IPS DF 6.9 (cell line): ENCODE measurements at regions not wholly inside any gene's neighbourhood (a gene's known extent, or its start where the extent isn't known, plus 50 kb on each side); places are given as distances from the start of the nearest gene placed in this dataset.

ENCODE experiments used
- DNase-seq: peaks from one replicate; pipeline ENCODE4 v3.0.0-alpha.2; 2013; ENCODE audit warnings: low read depth, low spot score
- H3K27ac ChIP-seq: one replicate; pipeline ENCODE4 v1.5.1; 2013; ENCODE audit warnings: low read length, control low read depth
- H3K27me3 ChIP-seq: 2 replicates; pipeline ENCODE4 v1.6.1; 2013; ENCODE audit warnings: mild to moderate bottlenecking, low read length; ENCODE audit not compliant: control insufficient read depth, insufficient read depth
- H3K36me3 ChIP-seq: 2 replicates; pipeline ENCODE4 v1.6.1; 2013; ENCODE audit warnings: low read length; ENCODE audit not compliant: control insufficient read depth, insufficient read depth
- H3K4me1 ChIP-seq: 2 replicates; pipeline ENCODE4 v1.6.1; 2013; ENCODE audit warnings: low read length; ENCODE audit not compliant: control insufficient read depth, insufficient read depth
- H3K4me3 ChIP-seq: 2 replicates; pipeline ENCODE4 v1.5.1; 2013; ENCODE audit warnings: mild to moderate bottlenecking, low read length
- H3K9me3 ChIP-seq: 2 replicates; pipeline ENCODE4 v1.6.1; 2013; ENCODE audit warnings: low read length, inconsistent platforms; ENCODE audit not compliant: control insufficient read depth, insufficient read depth
- WGBS: extraction: QIAGEN DNeasy Blood & Tissue Kit; methylation state at CpG from one replicate; pipeline ENCODE4 v1.1.7; 2013; ENCODE audit warnings: mixed read lengths, missing lambda C conversion rate; ENCODE audit not compliant: insufficient read length, insufficient coverage; 5-methylcytosine and 5-hydroxymethylcytosine counted together

DNA sequence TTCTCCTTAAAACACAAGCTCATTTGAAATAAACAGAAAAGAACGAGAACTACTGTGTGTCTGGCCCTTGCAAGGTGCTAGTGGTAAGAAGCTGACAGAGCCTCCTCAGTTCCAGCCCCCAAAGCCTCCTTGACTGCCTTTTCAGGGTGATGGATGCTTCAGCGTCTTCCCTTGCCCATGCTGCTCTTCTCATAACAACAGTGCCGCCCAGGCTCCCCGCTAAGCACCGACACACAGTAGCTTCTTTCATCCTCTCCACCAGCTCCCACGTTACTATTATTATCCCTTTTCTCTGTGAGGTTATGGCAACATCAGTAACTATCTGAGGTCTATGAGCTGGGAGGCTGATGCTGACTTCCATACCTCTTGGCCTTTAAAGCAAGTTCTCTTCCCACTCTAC is 418.6 kb downstream of the TSN start:
- no CpG with 5 or more reads among the region's 6 CpGs for WGBS

GRCh38 chr2:122179492-122180165 is 424.2 kb downstream of the TSN start:
- whole genome bisulfite sequencing: no CpG with 5 or more reads among the region's 6 CpGs
- Histone ChIP-seq H3K9me3 (no peaks in the 10 kb centered on the region), H3K4me3 (no peak overlapping the region), H3K36me3 (no peaks in the 10 kb centered on the region), H3K4me1 (no peaks in the 10 kb centered on the region), H3K27me3 (no peaks in the 10 kb centered on the region), H3K27ac (no peak overlapping the region)
- DNase-seq: no peak

More for the DNA sequence above, 418.6 kb downstream of the TSN start:
- no peak for DNase-seq
- H3K27ac ChIP-seq: no peak overlapping the region
- no peak overlapping the region for H3K4me3 ChIP-seq
- no peaks in the 10 kb centered on the region for H3K4me1 ChIP-seq
- no peaks in the 10 kb centered on the region for H3K36me3 ChIP-seq
- no peaks in the 10 kb centered on the region for H3K9me3 ChIP-seq
- H3K27me3 ChIP-seq: no peaks in the 10 kb centered on the region

GRCh38 chr2:122180972-122181371 is 425.5 kb downstream of the TSN start:
- Histone ChIP-seq H3K36me3 (no peaks in the 10 kb centered on the region), H3K27me3 (no peaks in the 10 kb centered on the region), H3K27ac (no peak overlapping the region), H3K9me3 (no peaks in the 10 kb centered on the region), H3K4me3 (no peak overlapping the region), H3K4me1 (no peaks in the 10 kb centered on the region)
- no peak for DNase-seq
- no CpG with 5 or more reads among the region's 1 CpG for WGBS

DNA sequence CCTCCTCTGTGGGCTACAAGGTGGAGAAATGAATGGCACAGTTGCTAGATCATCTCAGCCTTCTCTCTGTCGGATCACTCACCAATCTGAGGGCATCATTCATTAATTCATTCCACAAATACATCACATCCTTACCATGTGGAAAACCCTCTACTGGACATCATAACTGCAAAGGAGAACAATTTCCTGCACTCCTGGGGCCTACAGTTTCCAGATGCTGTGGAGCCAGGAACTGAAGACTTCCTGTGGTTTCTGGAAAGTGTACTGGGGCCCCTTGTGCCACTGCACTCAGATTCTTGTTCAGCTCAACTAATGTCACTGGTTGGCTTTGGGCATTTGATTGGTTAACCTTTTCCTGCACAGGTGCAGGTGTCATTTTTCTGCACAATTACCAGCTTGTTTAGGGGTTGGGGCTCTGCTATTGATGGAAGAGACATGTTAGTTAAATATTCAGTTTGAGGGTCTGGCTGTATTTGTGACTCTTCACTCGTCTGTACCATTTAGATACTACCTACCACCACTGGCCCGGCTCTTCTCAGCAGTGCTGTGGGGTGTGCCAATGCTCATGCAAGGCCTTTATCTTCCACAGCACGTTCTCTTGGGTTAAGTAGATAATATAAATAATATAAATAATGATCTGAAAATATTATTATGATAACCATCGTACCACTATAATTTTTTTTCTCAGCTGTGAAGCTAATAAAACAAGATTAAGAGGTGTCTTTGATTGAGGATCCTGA is 427.3 kb downstream of the TSN start:
- no peak overlapping the region for H3K4me3 ChIP-seq
- no peaks in the 10 kb centered on the region for H3K4me1 ChIP-seq
- no peaks in the 10 kb centered on the region for H3K36me3 ChIP-seq
- no peak overlapping the region for H3K27ac ChIP-seq
- no peaks in the 10 kb centered on the region for H3K9me3 ChIP-seq
- DNase-seq: no peak
- no peaks in the 10 kb centered on the region for H3K27me3 ChIP-seq
- WGBS: no CpG with 5 or more reads among the region's 5 CpGs

DNA sequence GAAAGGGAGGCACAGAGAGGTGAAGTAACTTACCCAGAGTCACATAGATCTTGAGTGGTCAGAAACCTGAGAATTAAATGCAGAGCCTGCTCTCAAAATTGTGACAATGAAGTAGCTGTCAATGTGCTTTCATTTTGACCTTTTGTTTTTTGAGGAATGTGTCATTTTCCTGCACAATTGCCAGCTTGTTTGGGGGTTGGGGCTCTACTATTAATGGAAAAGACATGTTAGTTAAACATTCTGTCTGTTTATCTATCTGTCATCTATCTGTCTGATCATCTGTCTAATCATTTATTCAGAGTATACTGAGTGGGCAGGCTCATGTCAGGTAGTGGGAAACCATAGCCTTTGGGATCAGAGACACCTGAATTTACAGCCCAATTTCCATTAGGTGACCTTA is 428.4 kb downstream of the TSN start:
- DNase-seq: no peak
- no peaks in the 10 kb centered on the region for H3K27me3 ChIP-seq
- H3K36me3 ChIP-seq: no peaks in the 10 kb centered on the region
- no peak overlapping the region for H3K4me3 ChIP-seq
- H3K9me3 ChIP-seq: no peaks in the 10 kb centered on the region
- no peak overlapping the region for H3K27ac ChIP-seq
- no peaks in the 10 kb centered on the region for H3K4me1 ChIP-seq

- no peak for DNase-seq
- Histone ChIP-seq H3K4me3 (no peak overlapping the region), H3K27ac (no peak overlapping the region), H3K9me3 (no peaks in the 10 kb centered on the region), H3K4me1 (no peaks in the 10 kb centered on the region), H3K27me3 (no peaks in the 10 kb centered on the region), H3K36me3 (no peaks in the 10 kb centered on the region)
- WGBS: no CpG with 5 or more reads among the region's 9 CpGs
Observed at GRCh38 chr2:122186761-122187222, 431.3 kb downstream of the TSN start.

GRCh38 chr2:122191331-122191730 is 435.9 kb downstream of the TSN start:
- Histone ChIP-seq H3K4me3 (no peak overlapping the region), H3K27me3 (no peaks in the 10 kb centered on the region), H3K4me1 (no peaks in the 10 kb centered on the region), H3K27ac (no peak overlapping the region), H3K9me3 (no peaks in the 10 kb centered on the region), H3K36me3 (no peaks in the 10 kb centered on the region)
- DNase-seq: peak; percentile 52
- WGBS: no CpG with 5 or more reads among the region's 5 CpGs

DNA sequence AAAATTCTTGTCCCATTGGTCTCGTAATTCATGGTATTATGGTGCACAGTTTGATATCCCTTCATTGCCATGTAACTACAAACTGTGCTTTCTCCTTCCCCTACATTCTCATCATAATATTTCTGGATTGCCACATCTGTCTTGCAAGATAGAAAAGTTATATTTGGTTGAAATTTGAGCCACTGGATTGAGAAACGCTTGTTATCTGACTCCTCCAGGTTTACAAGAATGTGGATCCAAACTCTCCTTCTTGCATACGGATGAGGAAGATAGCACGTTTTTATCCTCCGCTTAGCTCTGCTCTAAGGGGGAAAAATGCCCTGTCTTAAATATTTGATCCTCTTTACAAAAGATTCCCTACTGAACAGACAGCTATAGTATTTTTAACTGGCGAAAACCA is 438.2 kb downstream of the TSN start:
- H3K4me3 ChIP-seq: no peak overlapping the region
- no peak for DNase-seq

GRCh38 chr2:122194546-122194945 is 439.1 kb downstream of the TSN start:
- H3K27ac ChIP-seq: no peak overlapping the region
- H3K27me3 ChIP-seq: no peaks in the 10 kb centered on the region
- no CpG with 5 or more reads among the region's 2 CpGs for WGBS
- DNase-seq: no peak
- H3K9me3 ChIP-seq: no peaks in the 10 kb centered on the region
- no peaks in the 10 kb centered on the region for H3K36me3 ChIP-seq
- no peak overlapping the region for H3K4me3 ChIP-seq
- no peaks in the 10 kb centered on the region for H3K4me1 ChIP-seq

More for the DNA sequence above, 438.2 kb downstream of the TSN start:
- no peaks in the 10 kb centered on the region for H3K36me3 ChIP-seq
- WGBS: no CpG with 5 or more reads among the region's 6 CpGs
- no peaks in the 10 kb centered on the region for H3K9me3 ChIP-seq
- H3K27ac ChIP-seq: no peak overlapping the region
- H3K27me3 ChIP-seq: no peaks in the 10 kb centered on the region
- no peaks in the 10 kb centered on the region for H3K4me1 ChIP-seq

DNA sequence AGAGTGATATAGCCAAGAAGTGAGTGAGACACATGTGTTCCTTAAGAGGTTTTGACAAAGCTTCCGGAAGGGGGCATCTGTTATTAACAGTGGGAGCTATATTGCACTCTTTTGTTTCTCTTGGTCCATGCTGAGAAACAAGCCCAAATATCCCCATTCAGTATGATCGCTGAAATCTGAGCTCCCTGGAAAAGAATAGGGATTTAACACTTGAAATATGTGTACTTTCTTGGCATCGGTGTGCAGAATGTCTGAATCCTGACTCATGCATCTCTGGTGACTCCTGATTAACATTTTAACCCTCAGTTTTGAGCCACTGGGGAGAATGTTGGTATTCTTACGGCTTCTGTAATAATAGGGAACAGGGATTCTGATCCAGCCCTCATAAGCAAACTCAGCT is 448.1 kb downstream of the TSN start:
- H3K27me3 ChIP-seq: no peaks in the 10 kb centered on the region
- H3K4me3 ChIP-seq: no peak overlapping the region
- no peak for DNase-seq
- H3K9me3 ChIP-seq: no peaks in the 10 kb centered on the region
- no peaks in the 10 kb centered on the region for H3K4me1 ChIP-seq
- no peak overlapping the region for H3K27ac ChIP-seq
- H3K36me3 ChIP-seq: no peaks in the 10 kb centered on the region
- WGBS: no CpG with 5 or more reads among the region's 4 CpGs

- Histone ChIP-seq H3K27ac (no peak overlapping the region), H3K36me3 (no peaks in the 10 kb centered on the region), H3K4me3 (no peak overlapping the region), H3K4me1 (no peaks in the 10 kb centered on the region), H3K27me3 (no peaks in the 10 kb centered on the region), H3K9me3 (no peaks in the 10 kb centered on the region)
- no peak for DNase-seq
- whole genome bisulfite sequencing: no CpG with 5 or more reads among the region's 2 CpGs
Observed at GRCh38 chr2:122205641-122206040, 450.2 kb downstream of the TSN start.
